ENCODE measurements at regions not wholly inside any gene's neighbourhood (a gene's known extent, or its start where the extent isn't known, plus 50 kb on each side); places are given as distances from the start of the nearest gene placed in this dataset.
A peak's percentile ranks its signal among the peaks of the same experiment; 100 is the strongest.

DNA sequence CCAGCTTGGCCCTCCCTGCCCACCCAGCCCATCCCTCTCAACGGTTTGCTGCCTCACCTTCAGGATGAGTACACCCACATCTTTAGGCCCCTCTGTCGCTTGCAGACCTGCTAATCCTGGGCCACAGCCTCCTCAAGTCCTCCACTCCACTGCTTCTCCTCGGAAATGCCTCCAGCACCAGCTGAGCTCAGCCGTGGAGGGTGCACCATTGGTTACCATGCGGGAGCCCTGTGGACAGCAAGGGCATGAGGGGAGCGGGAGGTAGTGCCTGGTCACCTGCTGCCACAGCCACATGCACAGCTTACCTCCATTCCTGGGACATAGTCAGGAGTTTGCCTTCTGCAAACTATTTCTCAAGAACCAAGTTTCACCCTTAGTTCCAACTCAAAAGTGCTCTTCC, 286.3 kb upstream of the ZMIZ1 start:
- Histone ChIP-seq H3K4me3 (no peak overlapping the region), H3K4me1 (peaks cover 54% of the 10 kb centered on the region), H3K36me3 (no peaks in the 10 kb centered on the region), H3K27ac (replicated peaks) (no peak overlapping the region), H3K9me3 (replicated peaks) (no peaks in the 10 kb centered on the region), H3K27me3 (ENCODE audit: low read depth) (no peaks in the 10 kb centered on the region)
- intact Hi-C loops (cut with micrococcal nuclease), result no loop called here
- DNase-seq, result no peak
- TF ChIP-seq, protein P1, sequence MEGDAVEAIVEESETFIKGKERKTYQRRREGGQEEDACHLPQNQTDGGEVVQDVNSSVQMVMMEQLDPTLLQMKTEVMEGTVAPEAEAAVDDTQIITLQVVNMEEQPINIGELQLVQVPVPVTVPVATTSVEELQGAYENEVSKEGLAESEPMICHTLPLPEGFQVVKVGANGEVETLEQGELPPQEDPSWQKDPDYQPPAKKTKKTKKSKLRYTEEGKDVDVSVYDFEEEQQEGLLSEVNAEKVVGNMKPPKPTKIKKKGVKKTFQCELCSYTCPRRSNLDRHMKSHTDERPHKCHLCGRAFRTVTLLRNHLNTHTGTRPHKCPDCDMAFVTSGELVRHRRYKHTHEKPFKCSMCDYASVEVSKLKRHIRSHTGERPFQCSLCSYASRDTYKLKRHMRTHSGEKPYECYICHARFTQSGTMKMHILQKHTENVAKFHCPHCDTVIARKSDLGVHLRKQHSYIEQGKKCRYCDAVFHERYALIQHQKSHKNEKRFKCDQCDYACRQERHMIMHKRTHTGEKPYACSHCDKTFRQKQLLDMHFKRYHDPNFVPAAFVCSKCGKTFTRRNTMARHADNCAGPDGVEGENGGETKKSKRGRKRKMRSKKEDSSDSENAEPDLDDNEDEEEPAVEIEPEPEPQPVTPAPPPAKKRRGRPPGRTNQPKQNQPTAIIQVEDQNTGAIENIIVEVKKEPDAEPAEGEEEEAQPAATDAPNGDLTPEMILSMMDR (IDR thresholded peaks at IDR 0.05; ENCODE audit: borderline replicate concordance), result no peak

DNA sequence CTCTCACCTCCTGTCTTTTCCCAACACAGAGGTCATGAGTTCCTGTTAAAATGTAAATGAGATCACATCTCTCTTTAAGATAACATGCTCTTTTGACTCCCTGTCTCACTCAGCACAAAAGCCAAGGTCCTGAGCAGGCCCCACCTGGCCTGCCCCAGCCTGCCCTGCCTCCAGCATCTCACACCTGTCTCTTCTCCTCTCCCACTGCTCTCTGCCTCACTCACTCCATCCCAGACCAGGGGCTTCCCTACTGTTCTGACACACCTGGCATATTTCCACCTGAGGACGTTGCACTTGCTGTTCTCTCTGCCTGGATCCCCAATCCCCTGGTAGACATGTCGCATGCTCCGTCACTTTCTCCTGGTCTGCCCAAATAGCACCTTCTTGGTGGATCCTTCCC, 285.0 kb upstream of the ZMIZ1 start:
- Histone ChIP-seq H3K9me3 (replicated peaks) (no peaks in the 10 kb centered on the region), H3K4me3 (no peak overlapping the region), H3K27me3 (ENCODE audit: low read depth) (no peaks in the 10 kb centered on the region), H3K36me3 (no peaks in the 10 kb centered on the region), H3K27ac (replicated peaks) (no peak overlapping the region), H3K4me1 (peaks cover 42% of the 10 kb centered on the region)
- TF ChIP-seq, protein P1 (IDR thresholded peaks at IDR 0.05; ENCODE audit: borderline replicate concordance), result no peak
- peak; percentile 3 for DNase-seq
- intact Hi-C loops (cut with micrococcal nuclease), result no loop called here

DNA sequence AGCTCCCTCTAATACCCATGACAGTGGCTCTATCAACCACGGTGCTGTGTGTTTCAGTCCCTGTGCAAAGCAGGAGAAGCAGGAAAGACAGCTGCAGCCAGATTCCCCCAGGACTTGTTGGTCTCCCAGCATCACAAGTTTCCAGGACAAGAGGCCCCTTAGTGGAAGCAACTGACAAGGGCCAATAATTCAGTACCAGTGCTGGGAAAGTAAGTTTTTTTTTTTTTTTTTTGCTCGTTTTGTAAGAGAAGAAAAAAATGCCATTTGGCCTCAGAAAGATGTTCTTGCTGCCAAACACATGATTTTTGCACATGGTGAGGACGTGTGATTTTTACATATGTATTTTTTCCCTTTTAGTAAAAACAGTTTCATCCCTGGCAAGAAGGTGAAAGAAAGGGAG, 284.2 kb upstream of the ZMIZ1 start:
- Histone ChIP-seq H3K36me3 (no peaks in the 10 kb centered on the region), H3K4me3 (no peak overlapping the region), H3K9me3 (replicated peaks) (no peaks in the 10 kb centered on the region), H3K27ac (replicated peaks) (no peak overlapping the region), H3K4me1 (peaks cover 34% of the 10 kb centered on the region), H3K27me3 (ENCODE audit: low read depth) (no peaks in the 10 kb centered on the region)
- DNase-seq, result peak; percentile 10
- TF ChIP-seq, protein P1 (IDR thresholded peaks at IDR 0.05; ENCODE audit: borderline replicate concordance), result no peak
- intact Hi-C loops (cut with micrococcal nuclease), result no loop called here

GRCh38 chr10:78785066-78785465, 283.7 kb upstream of the ZMIZ1 start:
- intact Hi-C loops (cut with micrococcal nuclease), result no loop called here
- TF ChIP-seq, protein P1 (IDR thresholded peaks at IDR 0.05; ENCODE audit: borderline replicate concordance), result no peak
- Histone ChIP-seq H3K4me3 (no peak overlapping the region), H3K36me3 (no peaks in the 10 kb centered on the region), H3K27me3 (ENCODE audit: low read depth) (no peaks in the 10 kb centered on the region), H3K4me1 (peaks cover 30% of the 10 kb centered on the region), H3K9me3 (replicated peaks) (no peaks in the 10 kb centered on the region), H3K27ac (replicated peaks) (no peak overlapping the region)
- DNase-seq, result no peak

- Histone ChIP-seq H3K27me3 (ENCODE audit: low read depth) (no peaks in the 10 kb centered on the region), H3K9me3 (replicated peaks) (no peaks in the 10 kb centered on the region), H3K4me3 (no peak overlapping the region), H3K4me1 (peaks cover 24% of the 10 kb centered on the region), H3K36me3 (no peaks in the 10 kb centered on the region), H3K27ac (replicated peaks) (no peak overlapping the region)
- DNase-seq, result no peak
- intact Hi-C loops (cut with micrococcal nuclease), result no loop called here
- TF ChIP-seq, protein P1 (IDR thresholded peaks at IDR 0.05; ENCODE audit: borderline replicate concordance), result no peak
These were observed 282.8 kb upstream of the ZMIZ1 start for GRCh38 chr10:78785991-78786390.

- TF ChIP-seq, protein P1 (IDR thresholded peaks at IDR 0.05; ENCODE audit: borderline replicate concordance), result no peak
- Histone ChIP-seq H3K27ac (replicated peaks) (no peak overlapping the region), H3K4me1 (peaks cover 18% of the 10 kb centered on the region), H3K9me3 (replicated peaks) (no peaks in the 10 kb centered on the region), H3K27me3 (ENCODE audit: low read depth) (no peaks in the 10 kb centered on the region), H3K36me3 (no peaks in the 10 kb centered on the region), H3K4me3 (no peak overlapping the region)
- intact Hi-C loops (cut with micrococcal nuclease), result no loop called here
- DNase-seq, result no peak
These were observed 281.6 kb upstream of the ZMIZ1 start for GRCh38 chr10:78787125-78787524.
